GM21526 (cell line): ENCODE measurements at regions not wholly inside any gene's neighbourhood (a gene's known extent, or its start where the extent isn't known, plus 50 kb on each side); places are given as distances from the start of the nearest gene placed in this dataset.

Experiments used
- ATAC-seq: cut with Tn5 transposase; IDR thresholded peaks from one replicate; pipeline ENCODE4 v1.9.1; 2021; ENCODE audit warnings: moderate library complexity; ENCODE audit not compliant: unreplicated experiment, low FRiP score

DNA sequence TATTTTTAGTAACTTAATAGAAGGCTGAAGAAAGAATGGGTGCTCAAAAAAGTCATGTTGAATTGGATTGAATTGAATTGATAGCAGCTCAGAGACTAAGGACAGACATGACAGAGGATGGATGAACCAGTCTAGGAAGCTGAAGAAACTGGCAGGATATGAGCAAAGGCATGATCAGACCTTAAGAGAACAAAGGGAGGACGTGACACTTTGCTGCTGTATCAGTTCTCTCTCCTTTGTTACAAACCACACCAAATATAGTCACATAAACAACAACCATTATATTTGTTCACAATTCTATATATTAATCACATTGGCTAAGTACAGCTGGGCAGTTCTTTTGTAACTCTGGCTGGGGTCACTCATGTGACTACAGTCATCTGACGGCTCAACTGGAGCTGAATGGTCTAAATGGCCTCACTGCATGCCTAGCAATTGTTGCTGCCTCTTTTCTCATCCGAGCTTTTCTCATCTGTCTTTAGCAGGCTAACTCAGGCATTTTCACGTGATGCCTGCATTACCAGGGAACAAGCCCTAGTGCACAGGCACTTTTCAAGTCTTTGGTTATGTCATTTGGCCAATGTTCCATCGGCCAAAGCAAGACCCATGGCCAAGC lies 355.0 kb downstream of the ETNK1 start:
- no peak for ATAC-seq

DNA sequence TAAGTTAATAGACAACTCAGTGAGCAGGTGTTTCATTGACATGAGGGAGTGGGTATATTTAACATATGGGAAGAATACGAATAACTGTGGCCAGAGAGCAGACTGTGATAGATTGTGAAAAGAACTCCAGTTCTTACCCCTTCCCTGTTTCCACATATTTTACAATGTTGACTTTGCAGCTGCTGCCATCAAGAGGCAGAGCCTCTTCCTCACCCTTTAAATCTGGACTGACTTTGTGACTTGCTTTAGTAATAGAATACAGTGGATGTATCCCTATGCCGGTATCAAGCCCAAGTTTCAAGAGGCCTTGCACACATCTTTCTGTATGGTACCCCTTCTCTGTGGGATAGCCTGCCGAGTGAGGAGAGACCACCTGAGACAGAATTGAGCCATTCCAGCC lies 356.7 kb downstream of the ETNK1 start:
- ATAC-seq: no peak

DNA sequence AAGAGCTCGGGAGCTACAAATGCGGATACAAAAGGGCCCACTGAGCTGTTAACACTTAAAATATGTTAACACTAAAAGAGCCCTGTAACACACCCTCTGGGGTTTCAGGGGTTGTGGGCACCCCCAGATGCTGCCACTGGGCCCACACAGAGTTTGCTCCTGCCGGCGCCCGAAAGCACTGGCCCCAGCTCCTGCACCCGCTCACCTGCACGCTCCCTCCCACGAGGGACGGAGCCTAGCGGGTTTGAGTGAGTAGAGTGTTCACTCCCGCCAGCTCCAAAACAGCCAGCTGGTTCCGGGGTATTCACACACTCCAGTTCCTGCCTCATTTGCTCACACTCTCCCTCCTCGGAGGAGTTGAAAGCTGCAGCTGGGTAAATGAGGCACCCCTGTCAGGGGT lies 357.7 kb downstream of the ETNK1 start:
- ATAC-seq: no peak

DNA sequence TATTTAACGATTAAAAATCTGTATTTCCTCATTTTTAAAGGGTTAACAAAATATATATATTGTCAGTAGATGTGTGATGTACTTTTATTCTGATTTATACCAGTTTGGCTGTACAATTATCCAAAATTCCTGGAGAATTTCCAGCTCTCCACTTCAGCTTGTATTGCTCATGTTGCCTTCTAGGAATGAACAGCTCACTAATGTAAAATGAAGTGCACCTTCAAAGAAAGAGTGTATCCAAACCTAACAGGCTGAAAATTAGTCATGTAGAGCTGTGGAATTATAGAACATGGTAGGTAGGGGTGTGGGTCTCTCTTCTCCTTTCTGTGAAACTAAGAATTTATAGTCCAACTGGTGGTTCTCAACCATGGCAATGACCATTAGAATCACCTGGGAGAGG lies 362.0 kb downstream of the ETNK1 start:
- no peak for ATAC-seq

DNA sequence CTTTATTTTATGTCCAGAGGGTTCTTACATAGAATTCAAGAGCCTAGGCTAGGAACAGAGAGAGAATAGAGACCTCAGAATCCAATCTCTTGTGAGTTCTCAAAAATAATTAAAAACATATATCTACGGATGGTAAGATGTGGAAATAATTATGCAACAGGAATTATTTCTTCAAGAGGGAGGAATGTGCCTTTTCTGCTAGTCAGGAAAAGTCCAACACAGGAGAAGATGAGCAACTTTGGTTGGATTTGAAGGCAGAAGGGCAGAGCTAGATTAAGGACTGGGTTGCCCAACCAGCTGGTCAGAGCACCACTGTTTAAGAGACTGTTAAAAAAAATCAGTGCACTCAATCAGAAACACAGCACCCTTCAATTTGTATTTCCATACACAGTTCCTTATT lies 365.5 kb downstream of the ETNK1 start:
- ATAC-seq: no peak

DNA sequence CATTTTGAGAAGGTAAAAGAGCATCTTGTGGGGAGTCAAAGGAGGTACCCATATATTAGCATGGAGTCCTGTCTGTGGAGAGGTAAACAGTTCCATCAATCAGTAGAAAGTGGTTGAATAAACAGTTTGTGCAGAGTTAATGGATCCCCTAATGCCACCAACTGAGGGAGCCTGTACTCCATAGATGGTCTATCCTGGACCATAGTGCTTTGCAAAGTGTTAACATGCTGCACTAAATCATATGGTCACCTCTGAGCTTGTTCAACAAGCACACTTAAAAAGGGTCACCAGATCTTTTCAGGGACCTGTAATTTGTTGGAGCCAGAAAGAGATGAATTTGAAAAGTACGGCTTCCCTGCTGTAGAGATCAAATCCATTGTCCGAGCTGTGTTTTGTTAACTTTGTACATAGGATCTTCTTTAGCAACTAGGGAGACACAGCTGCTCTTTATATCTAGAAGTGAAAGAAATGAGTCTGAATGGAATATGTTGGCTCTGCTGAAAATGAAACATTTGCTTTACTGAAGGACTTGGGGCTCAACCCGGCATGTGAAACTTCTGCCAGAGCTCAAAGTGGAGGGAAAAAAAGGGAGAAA lies 366.4 kb downstream of the ETNK1 start:
- no peak for ATAC-seq

DNA sequence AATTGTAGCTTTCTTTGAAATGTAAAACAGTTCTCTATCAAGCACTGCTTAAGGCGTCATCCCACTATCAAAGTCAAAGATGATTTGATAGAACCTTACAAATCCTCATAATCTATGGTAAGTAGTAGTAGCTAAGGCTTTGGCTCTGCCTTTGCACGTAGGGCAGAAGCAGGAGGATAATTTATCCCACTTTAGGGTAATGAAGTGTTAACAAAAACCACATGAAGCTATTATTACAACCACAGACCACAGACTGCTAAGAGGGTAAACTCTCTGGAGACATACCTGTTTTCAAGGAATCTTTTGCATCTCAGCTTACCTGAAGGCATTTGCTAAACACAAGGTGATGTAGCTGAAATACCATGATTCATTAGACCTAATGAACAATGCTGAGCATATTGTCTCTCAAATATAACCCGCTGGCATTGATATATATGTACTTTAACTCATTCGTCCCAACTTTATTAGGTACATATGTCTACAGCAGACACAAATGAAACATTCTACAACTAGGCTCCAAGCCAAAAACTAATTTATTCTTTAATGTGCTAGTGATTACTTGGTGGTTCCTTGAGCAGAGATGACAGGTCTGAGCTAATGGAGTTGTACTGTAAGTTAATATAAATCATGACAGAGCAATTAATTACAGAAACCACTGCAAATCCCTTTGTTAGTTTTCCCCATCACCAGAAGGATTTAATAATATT lies 368.8 kb downstream of the ETNK1 start:
- ATAC-seq: no peak

DNA sequence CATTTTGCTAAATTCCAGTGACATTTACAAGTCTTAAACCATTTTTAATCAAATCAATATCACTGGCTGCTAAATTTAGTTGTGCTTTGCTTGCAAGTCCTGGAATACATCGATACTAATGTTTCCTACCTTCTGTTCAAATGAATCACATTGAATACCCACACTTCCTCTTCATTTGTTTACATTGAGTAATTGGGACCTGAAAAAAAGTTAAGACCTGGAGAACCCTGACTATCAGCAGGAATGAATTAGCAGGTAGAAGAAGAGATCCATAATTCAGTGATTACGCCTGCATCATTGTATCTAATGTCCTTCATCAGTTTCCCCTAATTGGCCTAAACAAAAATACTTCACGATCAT lies 369.3 kb downstream of the ETNK1 start:
- ATAC-seq: no peak

DNA sequence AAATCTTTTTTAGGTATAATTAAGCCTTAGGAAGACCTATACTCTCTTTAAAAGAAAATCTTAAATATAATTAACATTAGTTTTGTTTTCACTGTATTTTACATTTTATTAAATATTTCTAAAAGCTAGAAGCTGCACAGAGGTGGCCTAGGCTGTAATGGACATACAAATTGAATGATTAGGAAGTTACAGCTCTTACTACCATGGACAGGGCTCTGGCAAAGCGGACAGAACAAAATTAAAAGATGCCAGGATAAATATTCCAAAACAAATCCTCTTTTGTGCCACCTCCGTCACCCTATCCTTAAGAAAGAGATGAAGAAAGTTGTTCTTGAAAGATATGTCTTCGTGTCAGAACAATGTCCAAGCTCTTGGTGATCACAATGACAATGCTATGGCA lies 376.5 kb downstream of the ETNK1 start:
- ATAC-seq: no peak

DNA sequence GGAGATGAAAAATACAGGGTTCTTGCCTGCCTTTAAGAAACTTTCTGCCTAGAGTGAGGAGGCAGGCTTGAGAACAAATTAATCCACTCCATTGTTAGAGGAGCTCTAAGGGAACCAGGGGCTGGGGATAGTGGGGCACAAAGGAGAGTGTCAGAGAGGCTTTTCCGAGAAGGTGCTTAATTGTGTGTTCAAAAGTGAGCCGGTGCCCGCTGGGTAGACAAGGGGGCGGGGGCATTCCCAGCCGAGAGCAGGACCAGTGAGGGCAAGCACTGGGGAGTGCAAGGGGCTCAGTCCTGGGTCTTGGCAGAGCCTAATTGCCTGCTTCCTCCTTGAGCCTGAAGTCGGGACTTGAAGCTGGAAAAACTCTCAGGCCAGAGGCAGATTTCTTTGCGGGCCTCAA lies 377.4 kb downstream of the ETNK1 start:
- ATAC-seq: no peak

DNA sequence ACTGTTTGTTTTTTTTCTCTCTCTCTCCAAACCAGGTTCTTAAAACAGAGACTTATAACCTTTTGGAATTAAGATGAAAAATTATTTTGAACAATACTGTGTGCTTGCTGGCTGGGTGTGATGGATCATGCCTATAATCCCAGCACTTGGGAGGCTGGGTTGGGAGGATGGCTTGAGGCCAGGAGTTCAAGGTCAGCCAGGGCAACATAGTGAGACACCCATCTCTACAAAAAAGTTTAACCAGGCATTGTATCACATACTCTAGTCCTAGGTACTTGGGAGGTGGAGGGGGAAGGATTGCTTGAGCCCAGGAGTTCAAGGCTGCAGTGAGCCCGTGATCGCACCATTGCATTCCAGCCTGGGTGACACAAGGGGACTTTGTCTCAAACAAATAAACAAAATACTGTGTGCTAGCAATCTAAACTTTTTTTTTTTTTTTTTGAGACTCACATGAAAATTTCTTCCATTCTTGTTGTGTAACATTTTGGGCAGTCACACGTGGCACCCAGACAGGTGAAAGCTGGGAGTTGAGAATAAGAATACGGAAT lies 379.6 kb downstream of the ETNK1 start:
- no peak for ATAC-seq

DNA sequence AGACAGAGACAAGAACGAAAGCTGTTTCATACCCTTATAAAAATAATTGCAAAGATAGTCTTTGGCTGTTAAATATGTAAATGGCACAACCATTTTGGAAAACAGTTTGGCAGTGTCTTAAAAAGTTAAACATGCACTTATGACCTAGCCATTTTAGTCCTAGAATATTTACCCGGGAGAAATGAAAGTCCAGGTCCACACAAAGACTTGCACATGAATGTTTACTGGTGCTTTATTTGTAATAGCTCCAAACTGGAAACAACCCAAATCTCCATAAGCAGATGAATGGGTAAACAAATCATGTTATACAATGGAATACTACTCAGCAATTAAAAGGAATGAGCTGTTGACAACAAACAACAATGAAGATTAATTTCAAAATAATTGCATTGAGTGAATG lies 380.4 kb downstream of the ETNK1 start:
- no peak for ATAC-seq

DNA sequence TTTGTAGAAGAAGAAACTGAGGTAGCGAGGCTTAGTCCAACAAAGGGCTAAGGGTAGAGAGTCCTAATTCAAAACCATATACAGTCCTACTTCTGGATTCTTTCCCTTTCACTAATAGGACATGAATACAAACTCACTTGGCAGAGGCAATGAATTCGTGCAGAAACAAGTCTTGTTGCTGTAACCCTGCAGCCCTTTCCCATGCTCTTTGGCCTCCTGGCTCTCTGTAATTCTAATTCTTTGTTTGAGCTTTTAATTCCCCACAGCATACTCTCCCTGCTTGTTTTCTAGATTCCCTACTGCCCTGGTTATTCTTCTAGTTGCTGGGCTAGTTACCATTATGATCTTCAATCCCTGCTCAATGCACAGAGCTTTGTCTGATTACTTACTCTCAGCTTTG lies 381.4 kb downstream of the ETNK1 start:
- ATAC-seq: no peak

DNA sequence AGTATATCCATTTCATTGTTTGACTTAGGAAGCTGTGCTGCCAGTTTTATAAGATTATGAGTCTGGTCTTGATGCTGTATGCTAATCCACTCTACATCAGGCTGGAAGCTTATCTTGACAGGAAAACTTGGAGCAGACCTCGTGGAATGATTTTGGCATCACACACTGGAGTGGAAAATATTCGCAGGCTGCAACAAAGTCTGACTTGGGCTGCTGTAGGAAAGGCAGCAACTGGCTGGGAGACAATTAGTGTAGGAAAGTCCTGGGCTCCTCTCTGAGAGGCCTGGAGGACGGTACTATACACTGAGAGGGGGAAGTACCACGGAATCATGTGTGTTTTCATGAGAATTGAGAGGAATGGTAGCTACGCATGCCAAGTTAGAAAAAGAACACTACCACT lies 383.7 kb downstream of the ETNK1 start:
- ATAC-seq: no peak

DNA sequence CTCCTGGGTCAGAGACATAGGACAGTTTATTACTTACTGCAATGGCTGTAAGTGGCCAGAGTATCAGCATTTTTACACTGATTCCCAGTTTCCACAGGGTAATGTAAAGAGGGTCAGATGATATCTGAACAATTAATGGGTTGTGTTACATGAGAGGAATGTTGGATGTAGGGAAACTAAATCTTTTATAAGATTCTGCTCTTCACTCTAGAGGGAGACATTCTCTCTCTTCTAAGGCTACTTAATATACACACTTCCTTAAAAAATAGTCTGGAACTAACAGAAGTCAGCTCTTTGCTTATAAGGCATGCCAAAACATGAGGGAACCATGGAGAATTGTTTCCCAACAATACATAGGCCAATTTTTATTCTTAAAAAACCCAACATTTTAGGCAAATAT lies 389.8 kb downstream of the ETNK1 start:
- no peak for ATAC-seq

DNA sequence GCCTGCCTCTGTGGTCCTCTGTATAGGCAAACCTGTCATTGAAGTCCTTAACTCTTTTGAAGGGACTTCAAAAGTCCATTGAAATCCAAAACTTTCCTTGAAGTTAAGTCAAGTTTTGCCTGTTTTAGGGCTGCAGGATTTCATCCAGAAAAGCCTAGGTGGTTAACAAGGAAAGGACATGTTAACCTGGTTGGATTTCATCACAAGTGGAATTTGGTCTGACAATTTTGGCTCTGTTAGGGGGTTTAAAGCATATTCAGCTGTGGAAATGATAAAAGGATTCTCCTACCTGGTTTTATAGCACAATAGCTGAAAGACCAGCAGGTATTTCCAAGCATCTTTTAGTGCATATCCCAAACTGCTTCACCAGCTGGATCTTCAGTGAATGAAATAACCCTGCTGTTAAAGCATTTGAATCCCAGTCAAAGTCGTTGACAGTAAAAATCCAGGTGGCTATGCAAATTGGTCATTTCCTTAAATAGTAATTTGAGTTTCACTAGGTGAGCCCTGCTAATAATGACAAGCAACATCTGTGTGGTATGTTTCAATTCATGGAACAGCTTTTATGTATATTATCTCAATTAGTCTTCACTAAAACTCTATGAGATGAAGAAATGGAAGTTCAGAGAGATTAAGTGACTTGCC lies 400.5 kb downstream of the ETNK1 start:
- peak; percentile 79 for ATAC-seq

DNA sequence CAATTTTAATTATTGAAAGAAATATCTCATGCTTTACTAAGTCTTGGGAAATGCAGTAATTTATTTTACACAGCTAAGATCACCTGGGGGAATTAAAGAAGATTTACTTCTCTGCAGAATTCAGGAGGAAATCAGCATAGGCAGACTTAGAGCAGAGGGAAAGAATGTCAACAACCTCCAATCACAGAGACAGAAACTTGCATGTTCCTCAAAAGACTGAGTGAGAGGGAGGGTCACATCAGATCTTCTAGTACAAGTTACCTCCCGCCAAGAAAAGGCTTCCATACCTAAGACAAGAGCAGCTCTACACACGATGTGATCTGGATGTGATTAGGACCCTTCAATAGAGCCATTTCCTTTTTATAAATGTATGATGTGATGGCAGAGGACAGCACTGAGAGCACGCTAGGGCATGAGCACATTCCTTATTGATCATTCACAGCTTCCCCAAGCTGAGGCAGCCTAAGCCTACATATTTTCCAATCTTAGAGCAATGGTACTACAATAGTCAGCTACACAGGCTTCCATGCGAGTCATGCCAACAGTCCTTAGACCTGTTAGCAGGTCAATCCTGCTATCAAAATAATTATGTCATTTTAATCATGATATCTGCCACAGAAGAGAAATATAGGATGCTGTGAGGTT lies 403.3 kb downstream of the ETNK1 start:
- no peak for ATAC-seq

DNA sequence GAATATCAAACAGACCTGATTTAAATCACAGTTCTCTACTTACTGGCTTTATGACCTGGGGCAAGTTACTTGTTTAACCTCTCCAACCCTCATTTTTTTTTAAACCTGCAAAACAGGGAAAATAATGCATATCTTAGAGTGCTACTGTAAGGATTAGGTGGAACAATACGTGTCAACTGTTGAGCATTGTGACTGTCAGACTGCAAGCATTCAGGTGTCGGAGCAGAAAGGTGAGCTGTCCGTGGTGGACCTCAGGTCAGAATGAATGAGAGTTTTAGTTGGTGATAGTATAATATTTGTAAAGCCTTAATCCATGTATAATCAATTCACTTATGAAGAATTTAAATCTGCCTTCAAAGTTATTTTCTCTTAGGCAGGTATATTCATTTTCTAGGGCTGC lies 404.2 kb downstream of the ETNK1 start:
- no peak for ATAC-seq

DNA sequence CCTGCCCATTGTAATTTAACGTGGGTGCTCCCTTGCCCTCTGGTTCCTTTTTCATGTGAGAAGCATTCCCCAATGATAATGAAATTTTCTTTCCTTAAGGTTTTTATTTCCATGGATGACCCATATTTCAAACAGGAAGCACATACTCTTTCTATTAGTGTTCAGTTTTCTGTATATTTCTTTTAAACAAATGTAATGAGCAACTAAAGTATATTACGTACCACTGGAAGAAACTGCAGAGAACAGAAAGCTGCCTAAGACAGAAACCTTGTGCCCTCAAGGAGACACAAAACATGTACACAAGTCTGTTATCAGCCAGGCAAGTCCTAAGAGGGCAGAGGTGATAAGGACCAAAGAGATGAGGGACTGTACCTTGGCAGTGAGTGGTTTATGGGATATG lies 414.9 kb downstream of the ETNK1 start:
- no peak for ATAC-seq

DNA sequence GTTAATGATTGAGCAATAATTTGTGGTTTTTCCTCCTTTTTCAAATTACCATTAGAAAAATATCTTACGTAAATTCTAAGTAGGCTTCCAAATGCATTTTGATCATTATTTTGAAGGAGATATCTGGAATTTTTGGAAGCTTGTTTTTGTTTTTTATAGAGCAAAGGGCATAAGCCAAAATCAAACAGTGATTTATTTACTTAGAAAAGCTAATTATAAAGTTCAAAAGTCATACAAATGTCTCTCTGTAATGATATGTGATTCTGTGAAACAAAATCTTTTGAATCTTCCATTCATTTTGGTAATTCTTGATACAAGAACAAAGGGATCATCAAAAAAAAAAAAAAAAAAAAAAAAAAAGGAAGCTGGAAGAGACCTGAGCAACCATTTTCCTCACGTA lies 416.8 kb downstream of the ETNK1 start:
- ATAC-seq: no peak

DNA sequence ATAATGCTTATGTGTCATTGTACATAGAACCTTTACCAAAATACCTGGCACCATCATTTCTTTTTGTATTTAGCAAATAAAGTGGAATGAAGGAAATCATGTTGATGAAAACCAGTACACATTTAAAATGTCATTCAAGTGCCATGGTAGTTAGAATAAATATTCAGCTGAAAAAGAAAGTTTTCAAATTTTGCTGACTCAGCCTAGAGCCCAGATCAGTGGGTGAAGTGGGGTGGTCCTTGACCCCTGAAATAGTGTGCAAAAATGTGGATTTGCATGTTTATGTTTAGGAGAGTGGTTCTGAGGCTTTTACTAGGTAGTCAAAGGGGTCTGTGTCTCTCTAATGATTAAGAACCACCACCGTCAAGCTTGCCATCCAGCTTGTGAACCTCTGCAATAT lies 418.7 kb downstream of the ETNK1 start:
- no peak for ATAC-seq
